ENCODE measurements at regions not wholly inside any gene's neighbourhood (a gene's known extent, or its start where the extent isn't known, plus 50 kb on each side); places are given as distances from the start of the nearest gene placed in this dataset.

DNA sequence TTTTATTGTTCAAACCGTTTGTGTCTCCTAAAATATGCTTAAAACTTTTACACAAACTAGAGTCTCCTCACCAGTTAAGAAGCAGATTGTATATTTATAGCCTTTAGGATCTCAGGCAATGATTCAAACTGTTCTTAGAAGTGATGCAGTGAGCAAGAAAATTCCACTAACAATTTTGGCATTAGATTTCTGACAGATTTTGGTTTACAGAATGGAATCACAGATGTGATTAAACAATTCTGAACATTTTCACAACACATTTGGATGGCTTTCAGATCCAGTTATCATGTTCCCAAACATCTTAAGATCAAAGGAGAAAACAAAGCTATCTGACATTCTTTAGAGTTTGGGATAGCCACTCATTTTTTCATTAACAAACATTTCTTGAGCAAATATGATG is 181.7 kb upstream of the RIOK2 start:
- no peak for DNase-seq (ENCODE audit: extremely low read depth, low read depth)
- TF ChIP-seq CTCF (IDR thresholded peaks at IDR 0.05; ENCODE audit: low read depth, low read length): no peak

DNA sequence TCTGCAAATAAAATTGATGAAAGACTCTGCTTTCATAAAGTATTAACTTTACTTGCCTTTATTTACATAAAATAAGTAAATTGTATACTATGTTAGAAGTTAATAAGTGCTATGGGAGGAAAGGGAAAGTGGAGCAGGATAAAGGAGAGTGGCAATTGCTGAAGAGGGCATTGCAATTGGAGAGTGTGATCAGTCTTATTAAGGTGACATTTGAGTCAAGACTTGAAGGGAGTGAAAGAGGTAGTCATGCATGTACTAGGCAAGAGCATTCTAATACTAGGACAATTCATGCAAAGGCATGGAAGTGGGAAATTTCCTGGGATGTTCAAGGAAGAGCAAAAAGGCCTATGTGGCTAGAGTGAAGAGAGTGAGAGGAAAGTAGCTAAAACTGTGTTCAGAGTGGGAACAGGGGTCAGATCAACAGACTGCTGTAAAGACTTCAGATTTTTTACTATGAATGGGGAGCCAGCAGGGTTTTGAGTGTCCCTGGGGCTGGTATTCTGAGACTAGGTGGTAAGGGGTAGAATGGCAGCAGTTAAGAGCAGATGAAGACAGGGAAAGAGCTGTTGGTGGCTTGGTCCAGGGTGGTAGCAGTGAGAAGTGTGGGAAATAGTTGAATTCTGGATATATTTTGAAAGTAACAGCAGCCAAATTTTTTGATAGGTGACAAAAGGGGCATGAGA is 182.3 kb upstream of the RIOK2 start:
- no peak for TF ChIP-seq CTCF (IDR thresholded peaks at IDR 0.05; ENCODE audit: low read depth, low read length)
- DNase-seq (ENCODE audit: extremely low read depth, low read depth): no peak

DNA sequence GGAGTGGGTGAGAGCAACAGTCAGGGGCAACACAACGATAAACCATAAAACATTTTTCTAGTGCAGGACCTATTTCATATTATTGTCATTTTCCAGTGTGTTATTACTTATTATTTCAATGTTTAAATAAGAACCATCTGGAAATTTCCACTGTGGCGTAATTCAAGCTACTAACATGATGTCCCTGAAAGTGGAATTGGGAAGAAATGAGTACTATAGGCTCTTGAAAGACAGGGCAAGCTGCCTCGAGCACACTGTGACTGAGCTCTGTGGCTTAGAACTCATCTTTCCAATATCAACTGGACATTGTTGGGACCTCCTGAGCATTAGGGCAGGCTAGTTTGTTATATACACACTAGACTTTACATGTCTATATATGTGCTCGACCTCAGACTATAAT is 182.9 kb upstream of the RIOK2 start:
- no peak for DNase-seq (ENCODE audit: extremely low read depth, low read depth)
- TF ChIP-seq CTCF (IDR thresholded peaks at IDR 0.05; ENCODE audit: low read depth, low read length): no peak

DNA sequence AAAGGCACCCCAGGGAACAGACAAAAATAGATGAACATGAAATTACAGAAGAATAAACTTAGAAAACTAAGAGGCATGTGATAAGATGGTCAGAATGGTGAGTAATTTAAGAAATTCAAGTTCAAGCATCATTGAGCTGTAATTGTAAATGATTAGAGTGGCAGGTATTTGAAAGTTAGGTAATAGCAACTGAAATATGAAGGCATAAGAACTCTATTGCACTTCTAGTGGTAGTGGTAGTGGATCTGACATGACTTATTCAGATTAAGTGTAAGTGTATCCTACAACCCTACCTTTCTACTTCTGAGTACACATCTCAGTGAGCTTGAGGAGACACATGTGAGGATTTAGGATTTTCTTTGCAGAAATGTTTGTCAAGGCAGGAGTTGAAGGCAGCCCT is 192.9 kb upstream of the RIOK2 start:
- no peak for DNase-seq (ENCODE audit: extremely low read depth, low read depth)
- no peak for TF ChIP-seq CTCF (IDR thresholded peaks at IDR 0.05; ENCODE audit: low read depth, low read length)

DNA sequence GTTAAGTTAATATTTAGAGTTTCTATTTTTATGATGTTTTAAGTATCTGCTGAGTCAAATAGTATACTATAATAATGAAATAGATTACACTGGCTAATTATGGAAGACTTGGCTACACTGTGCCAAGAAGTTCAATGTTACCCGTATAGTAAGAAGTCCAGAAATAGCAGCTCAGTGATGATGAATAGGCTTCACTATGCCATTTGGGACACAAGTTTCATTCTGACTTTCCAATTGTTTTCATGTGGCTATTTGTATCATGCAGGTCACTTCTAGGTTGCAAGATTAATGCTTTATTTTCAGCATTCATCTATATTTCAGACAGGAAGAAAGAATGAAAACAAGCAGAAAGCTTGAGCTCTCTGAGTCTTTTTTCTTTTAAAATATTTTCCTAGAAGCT is 194.5 kb upstream of the RIOK2 start:
- no peak for TF ChIP-seq CTCF (IDR thresholded peaks at IDR 0.05; ENCODE audit: low read depth, low read length)
- no peak for DNase-seq (ENCODE audit: extremely low read depth, low read depth)

- TF ChIP-seq CTCF (IDR thresholded peaks at IDR 0.05; ENCODE audit: low read depth, low read length): no peak
- DNase-seq (ENCODE audit: extremely low read depth, low read depth): no peak
Observed at GRCh38 chr5:97383996-97384395, 200.9 kb upstream of the RIOK2 start.

- TF ChIP-seq CTCF (IDR thresholded peaks at IDR 0.05; ENCODE audit: low read depth, low read length): no peak
Observed at GRCh38 chr5:97388794-97389193, 205.7 kb upstream of the RIOK2 start.

More at GRCh38 chr5:97388794-97389193, 205.7 kb upstream of the RIOK2 start:
- DNase-seq (ENCODE audit: extremely low read depth, low read depth): no peak

All from AG09319 (cell line).